ENCODE measurements at regions not wholly inside any gene's neighbourhood (a gene's known extent, or its start where the extent isn't known, plus 50 kb on each side); places are given as distances from the start of the nearest gene placed in this dataset.

DNA sequence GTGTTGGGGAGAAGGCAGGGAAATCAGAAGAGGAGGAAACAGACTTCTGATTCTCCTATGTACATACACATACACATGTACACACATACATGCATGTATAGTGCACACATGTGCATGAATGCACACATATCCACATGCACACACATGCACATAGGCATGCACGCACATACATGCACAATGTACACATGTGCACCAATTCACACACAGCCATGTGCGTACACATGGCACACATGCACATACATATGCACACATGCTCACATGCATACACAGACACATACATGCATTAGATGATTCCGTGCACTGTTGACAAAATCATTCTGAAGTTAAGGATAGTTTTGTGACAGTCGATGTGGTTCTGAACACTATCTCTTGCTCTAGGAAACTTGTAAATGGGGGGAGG lies 214.0 kb upstream of the CDH13 start:
- H3K9me3 Mint-ChIP-seq: no peaks in the 10 kb centered on the region
- no peak overlapping the region for H3K4me3 Mint-ChIP-seq
- no peak for DNase-seq (ENCODE audit: extremely low spot score, unreplicated experiment)
- no peaks in the 10 kb centered on the region for H3K4me1 Mint-ChIP-seq (ENCODE audit: unreplicated experiment)
- TF ChIP-seq, protein P1, sequence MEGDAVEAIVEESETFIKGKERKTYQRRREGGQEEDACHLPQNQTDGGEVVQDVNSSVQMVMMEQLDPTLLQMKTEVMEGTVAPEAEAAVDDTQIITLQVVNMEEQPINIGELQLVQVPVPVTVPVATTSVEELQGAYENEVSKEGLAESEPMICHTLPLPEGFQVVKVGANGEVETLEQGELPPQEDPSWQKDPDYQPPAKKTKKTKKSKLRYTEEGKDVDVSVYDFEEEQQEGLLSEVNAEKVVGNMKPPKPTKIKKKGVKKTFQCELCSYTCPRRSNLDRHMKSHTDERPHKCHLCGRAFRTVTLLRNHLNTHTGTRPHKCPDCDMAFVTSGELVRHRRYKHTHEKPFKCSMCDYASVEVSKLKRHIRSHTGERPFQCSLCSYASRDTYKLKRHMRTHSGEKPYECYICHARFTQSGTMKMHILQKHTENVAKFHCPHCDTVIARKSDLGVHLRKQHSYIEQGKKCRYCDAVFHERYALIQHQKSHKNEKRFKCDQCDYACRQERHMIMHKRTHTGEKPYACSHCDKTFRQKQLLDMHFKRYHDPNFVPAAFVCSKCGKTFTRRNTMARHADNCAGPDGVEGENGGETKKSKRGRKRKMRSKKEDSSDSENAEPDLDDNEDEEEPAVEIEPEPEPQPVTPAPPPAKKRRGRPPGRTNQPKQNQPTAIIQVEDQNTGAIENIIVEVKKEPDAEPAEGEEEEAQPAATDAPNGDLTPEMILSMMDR (conservative IDR thresholded peaks at IDR 0.05): no peak
- H3K36me3 Mint-ChIP-seq: no peaks in the 10 kb centered on the region
- peaks cover 19% of the 10 kb centered on the region for H3K27me3 Mint-ChIP-seq
- no peak overlapping the region for H3K27ac Mint-ChIP-seq

DNA sequence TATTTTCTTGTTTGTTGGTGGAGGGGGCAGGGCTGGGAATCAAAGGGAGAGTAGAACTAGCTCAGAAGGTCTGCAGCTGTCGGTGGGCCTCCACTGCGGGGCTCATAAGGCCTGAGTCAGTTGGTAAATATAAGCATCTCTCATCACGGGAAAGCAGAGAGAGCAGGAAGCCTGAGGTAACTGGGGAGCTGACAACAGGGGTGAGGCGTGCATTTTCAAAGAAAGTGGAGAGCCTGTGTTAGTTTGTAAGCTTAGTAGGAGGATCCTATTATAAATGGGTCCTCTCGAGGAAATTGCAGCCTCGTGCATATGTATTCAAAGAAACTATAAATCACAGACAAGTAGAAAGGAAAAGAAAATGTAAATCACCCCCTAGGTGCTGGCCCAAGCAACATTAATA lies 221.0 kb upstream of the CDH13 start:
- peaks cover 5% of the 10 kb centered on the region for H3K4me1 Mint-ChIP-seq (ENCODE audit: unreplicated experiment)
- H3K9me3 Mint-ChIP-seq: no peaks in the 10 kb centered on the region
- TF ChIP-seq, protein P1 (conservative IDR thresholded peaks at IDR 0.05): no peak
- peaks cover 34% of the 10 kb centered on the region for H3K27me3 Mint-ChIP-seq
- H3K4me3 Mint-ChIP-seq: no peak overlapping the region
- no peak overlapping the region for H3K27ac Mint-ChIP-seq
- no peak for DNase-seq (ENCODE audit: extremely low spot score, unreplicated experiment)
- no peaks in the 10 kb centered on the region for H3K36me3 Mint-ChIP-seq

- H3K9me3 Mint-ChIP-seq: no peaks in the 10 kb centered on the region
- TF ChIP-seq, protein P1 (conservative IDR thresholded peaks at IDR 0.05): no peak
- no peak overlapping the region for H3K27ac Mint-ChIP-seq
- no peaks in the 10 kb centered on the region for H3K36me3 Mint-ChIP-seq
- H3K27me3 Mint-ChIP-seq: peaks cover 25% of the 10 kb centered on the region
- H3K4me1 Mint-ChIP-seq (ENCODE audit: unreplicated experiment): peaks cover 5% of the 10 kb centered on the region
- H3K4me3 Mint-ChIP-seq: no peak overlapping the region
- no peak for DNase-seq (ENCODE audit: extremely low spot score, unreplicated experiment)
These were observed 222.0 kb upstream of the CDH13 start for GRCh38 chr16:82404586-82405315.

DNA sequence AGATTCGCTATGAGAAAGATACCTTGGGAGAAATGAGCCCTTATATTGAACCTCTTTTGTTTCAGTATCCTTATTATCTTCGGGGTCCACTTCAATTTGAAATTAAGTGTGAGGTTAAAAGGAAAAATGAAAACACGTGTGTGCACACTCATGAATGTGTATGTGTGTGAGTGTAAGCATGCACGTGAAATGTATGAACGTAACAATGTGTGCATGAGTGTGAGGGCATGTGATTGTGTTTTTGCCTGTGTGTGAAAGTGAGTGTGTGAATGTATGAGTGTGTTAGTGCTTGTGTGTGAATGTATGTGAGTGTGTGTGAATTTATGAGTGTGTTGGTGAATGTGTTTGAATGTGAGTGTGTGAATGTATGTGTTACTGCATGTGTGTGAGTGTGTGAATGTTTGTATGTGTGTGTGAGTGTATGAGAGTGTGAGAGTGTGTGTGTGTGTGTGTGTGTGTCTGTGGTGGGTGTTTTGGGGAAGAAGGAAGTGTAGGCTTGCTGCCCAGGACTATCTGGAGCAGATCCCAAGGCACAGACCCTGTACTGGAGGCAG lies 224.0 kb upstream of the CDH13 start:
- Mint-ChIP-seq H3K27ac (no peak overlapping the region), H3K9me3 (no peaks in the 10 kb centered on the region), H3K36me3 (no peaks in the 10 kb centered on the region), H3K4me3 (no peak overlapping the region), H3K27me3 (peaks cover 18% of the 10 kb centered on the region), H3K4me1 (ENCODE audit: unreplicated experiment) (peaks cover 5% of the 10 kb centered on the region)
- TF ChIP-seq, protein P1 (conservative IDR thresholded peaks at IDR 0.05): no peak
- DNase-seq (ENCODE audit: extremely low spot score, unreplicated experiment): no peak

DNA sequence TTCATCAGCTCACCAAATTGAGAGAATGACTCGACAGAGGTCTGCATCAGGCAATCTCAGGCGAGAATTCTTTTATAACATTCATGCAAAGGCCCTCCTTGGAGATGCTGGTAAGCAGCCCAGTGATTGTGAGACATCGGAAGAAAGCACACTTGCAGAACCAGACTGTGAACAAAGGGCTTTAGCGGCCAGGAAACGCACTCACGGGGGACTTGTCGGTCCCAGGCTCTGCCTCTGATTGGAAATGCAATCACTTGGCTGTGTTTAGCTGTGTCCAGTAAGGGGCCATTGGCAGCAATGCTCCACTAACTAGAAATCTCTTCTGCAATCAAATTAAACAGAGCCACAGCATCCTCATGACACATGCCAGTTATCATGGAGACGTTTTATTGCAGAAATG lies 226.7 kb upstream of the CDH13 start:
- Mint-ChIP-seq H3K4me3 (no peak overlapping the region), H3K27me3 (peaks cover 11% of the 10 kb centered on the region), H3K36me3 (no peaks in the 10 kb centered on the region), H3K9me3 (no peaks in the 10 kb centered on the region), H3K27ac (no peak overlapping the region), H3K4me1 (ENCODE audit: unreplicated experiment) (no peaks in the 10 kb centered on the region)
- DNase-seq (ENCODE audit: extremely low spot score, unreplicated experiment): no peak
- TF ChIP-seq, protein P1 (conservative IDR thresholded peaks at IDR 0.05): no peak

Data from type B pancreatic cell (in vitro differentiated cells).